ENCODE measurements at regions not wholly inside any gene's neighbourhood (a gene's known extent, or its start where the extent isn't known, plus 50 kb on each side); places are given as distances from the start of the nearest gene placed in this dataset.
"Not testable (repeated sequence)": the region's sequence is repeated elsewhere in the genome, so short reads cannot be mapped to it uniquely, and the experiment has no call there.

DNA sequence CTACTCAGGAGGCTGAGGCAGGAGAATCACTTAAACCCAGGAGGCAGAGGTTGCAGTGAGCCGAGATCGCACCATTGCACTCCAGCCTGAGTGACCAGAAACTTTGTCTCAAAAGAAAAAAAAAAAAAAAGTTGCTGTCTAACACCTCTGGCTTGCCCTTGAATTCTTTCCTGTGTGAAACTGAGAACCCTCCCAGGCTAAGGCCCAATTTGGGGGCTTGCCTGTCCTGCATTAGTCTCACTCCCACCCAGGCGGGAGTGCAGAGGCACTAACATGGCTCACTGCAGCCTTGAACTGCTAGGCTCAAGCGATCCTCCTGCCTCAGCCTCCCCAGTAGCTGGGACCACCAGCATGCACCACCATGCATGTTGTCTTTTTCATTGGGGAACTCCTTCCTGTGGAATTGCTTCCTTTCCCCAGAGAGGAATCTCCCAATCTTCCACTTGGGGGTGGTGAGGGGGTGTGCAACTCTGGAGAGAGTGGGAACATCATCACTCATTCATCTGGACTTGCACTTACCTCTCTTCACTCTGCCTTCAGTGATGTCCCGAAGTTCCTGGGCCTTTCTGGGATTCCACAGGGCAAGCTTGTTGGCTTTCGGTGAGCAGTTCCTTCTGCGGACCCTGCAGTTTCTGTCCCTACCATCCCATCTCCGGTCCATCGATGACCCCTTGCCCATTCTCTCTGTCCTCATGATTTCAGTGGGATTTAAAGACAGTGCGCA, 62.1 kb upstream of the CREB3L1 start:
- Histone ChIP-seq H3K9me3 (no peaks in the 10 kb centered on the region), H3K4me3 (no peak overlapping the region), H3K27me3 (replicated peaks; ENCODE audit: insufficient read depth) (no peaks in the 10 kb centered on the region), H3K36me3 (no peaks in the 10 kb centered on the region), H3K27ac (no peak overlapping the region), H3K4me1 (ENCODE audit: control insufficient read depth in 1 of 2, low read depth in 2 of 2) (no peaks in the 10 kb centered on the region)
- TF ChIP-seq CTCF (IDR thresholded peaks at IDR 0.05) = no peak
- no peak for DNase-seq (ENCODE audit: low spot score)
- ATAC-seq (ENCODE audit: insufficient number of reproducible peaks, low FRiP score, low read depth) = no peak

DNA sequence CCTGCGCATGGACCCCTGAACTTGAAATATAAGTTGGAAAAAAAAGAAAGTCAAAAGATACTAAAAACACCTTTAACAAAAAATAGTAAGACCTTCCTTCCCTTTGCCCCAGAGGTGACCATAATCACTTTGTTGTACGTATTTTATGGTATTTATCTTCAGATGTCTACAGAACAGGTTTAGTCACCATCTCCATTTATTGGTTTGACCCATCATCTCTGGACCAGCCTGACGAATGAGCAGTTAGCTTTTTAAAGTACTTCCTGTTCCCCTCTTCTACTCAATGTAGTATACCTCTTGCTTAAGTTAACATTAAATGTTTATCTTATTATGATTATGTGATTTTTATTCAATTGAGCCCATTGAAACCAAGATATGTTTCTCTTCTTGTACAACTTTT, 64.7 kb upstream of the CREB3L1 start:
- H3K4me3 ChIP-seq = no peak overlapping the region
- ATAC-seq (ENCODE audit: insufficient number of reproducible peaks, low FRiP score, low read depth) = no peak

GRCh38 chr11:46210856-46211255, 66.6 kb upstream of the CREB3L1 start:
- Histone ChIP-seq H3K9me3 (no peaks in the 10 kb centered on the region), H3K27ac (no peak overlapping the region), H3K27me3 (replicated peaks; ENCODE audit: insufficient read depth) (no peaks in the 10 kb centered on the region), H3K36me3 (no peaks in the 10 kb centered on the region), H3K4me1 (ENCODE audit: control insufficient read depth in 1 of 2, low read depth in 2 of 2) (no peaks in the 10 kb centered on the region), H3K4me3 (no peak overlapping the region)
- no peak for TF ChIP-seq CTCF (IDR thresholded peaks at IDR 0.05)
- ATAC-seq (ENCODE audit: insufficient number of reproducible peaks, low FRiP score, low read depth) (no peak), DNase-seq (ENCODE audit: low spot score) (no peak)

More for the DNA sequence above, 64.7 kb upstream of the CREB3L1 start:
- Histone ChIP-seq H3K27me3 (replicated peaks; ENCODE audit: insufficient read depth) (no peaks in the 10 kb centered on the region), H3K36me3 (no peaks in the 10 kb centered on the region), H3K9me3 (no peaks in the 10 kb centered on the region), H3K27ac (no peak overlapping the region), H3K4me1 (ENCODE audit: control insufficient read depth in 1 of 2, low read depth in 2 of 2) (no peaks in the 10 kb centered on the region)
- no peak for TF ChIP-seq CTCF (IDR thresholded peaks at IDR 0.05)
- no peak for DNase-seq (ENCODE audit: low spot score)

DNA sequence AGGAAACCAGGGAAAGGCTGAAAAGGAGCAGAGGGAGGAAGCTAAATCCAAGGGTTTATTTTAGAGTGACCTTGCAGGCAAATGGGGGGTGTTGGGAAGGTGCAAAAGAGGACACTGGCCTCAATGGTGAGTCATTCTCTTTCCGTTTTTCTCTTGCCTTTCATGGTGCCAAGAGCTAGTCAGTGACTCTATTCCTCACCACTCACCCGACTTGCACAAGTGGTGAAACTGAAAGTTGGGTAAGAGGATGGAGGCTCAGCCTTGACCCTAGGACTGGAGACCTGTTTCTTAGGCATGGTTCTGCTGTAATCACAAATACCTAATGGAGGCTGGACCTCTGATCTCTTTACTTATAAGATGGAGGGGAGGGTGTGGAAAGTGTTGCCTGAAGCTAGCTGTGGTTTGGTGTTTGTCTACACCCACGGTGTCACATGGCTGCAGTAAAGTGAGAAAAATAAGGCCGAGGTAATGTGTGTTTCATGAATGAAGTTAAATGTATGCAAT, 67.3 kb upstream of the CREB3L1 start:
- TF ChIP-seq CTCF (IDR thresholded peaks at IDR 0.05) = no peak
- no peaks in the 10 kb centered on the region for H3K36me3 ChIP-seq
- H3K27ac ChIP-seq = no peak overlapping the region
- ATAC-seq (ENCODE audit: insufficient number of reproducible peaks, low FRiP score, low read depth) (no peak), DNase-seq (ENCODE audit: low spot score) (no peak)
- no peaks in the 10 kb centered on the region for H3K9me3 ChIP-seq
- H3K27me3 ChIP-seq (replicated peaks; ENCODE audit: insufficient read depth) = no peaks in the 10 kb centered on the region
- no peaks in the 10 kb centered on the region for H3K4me1 ChIP-seq (ENCODE audit: control insufficient read depth in 1 of 2, low read depth in 2 of 2)
- H3K4me3 ChIP-seq = no peak overlapping the region

- H3K4me1 ChIP-seq (ENCODE audit: control insufficient read depth in 1 of 2, low read depth in 2 of 2); H3K27ac ChIP-seq; H3K9me3 ChIP-seq; H3K4me3 ChIP-seq; H3K36me3 ChIP-seq; H3K27me3 ChIP-seq (replicated peaks; ENCODE audit: insufficient read depth); DNase-seq (ENCODE audit: low spot score); ATAC-seq (ENCODE audit: insufficient number of reproducible peaks, low FRiP score, low read depth): not testable (repeated sequence)
These were observed 67.8 kb upstream of the CREB3L1 start for GRCh38 chr11:46209624-46210023.

DNA sequence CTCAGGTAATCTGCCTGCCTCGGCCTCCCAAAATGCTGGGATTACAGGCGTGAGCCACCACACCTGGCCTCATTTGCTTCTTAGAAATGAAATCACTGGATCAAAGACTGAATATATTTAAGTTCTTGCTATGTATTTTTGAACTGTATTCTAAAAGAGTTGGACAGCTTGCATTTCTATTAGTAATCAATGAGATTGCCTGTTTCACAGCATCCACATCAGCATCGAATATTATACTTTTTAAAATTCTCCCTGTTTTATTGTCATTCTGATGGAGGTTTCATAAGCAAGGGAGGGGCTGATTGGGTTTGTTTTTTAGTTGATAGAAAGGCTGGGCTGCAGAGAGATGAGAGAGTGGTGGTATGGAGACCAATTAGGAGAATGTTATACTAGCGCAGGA, 68.7 kb upstream of the CREB3L1 start:
- Histone ChIP-seq H3K36me3 (no peaks in the 10 kb centered on the region), H3K9me3 (no peaks in the 10 kb centered on the region), H3K4me3 (no peak overlapping the region), H3K27ac (no peak overlapping the region), H3K4me1 (ENCODE audit: control insufficient read depth in 1 of 2, low read depth in 2 of 2) (no peaks in the 10 kb centered on the region), H3K27me3 (replicated peaks; ENCODE audit: insufficient read depth) (no peaks in the 10 kb centered on the region)
- DNase-seq (ENCODE audit: low spot score) (no peak), ATAC-seq (ENCODE audit: insufficient number of reproducible peaks, low FRiP score, low read depth) (no peak)
- TF ChIP-seq CTCF (IDR thresholded peaks at IDR 0.05) = no peak
